GM12878 (cell line): ENCODE measurements at regions not wholly inside any gene's neighbourhood (a gene's known extent, or its start where the extent isn't known, plus 50 kb on each side); places are given as distances from the start of the nearest gene placed in this dataset.

Experiments used
- ATF2 ChIP-seq: IDR thresholded peaks from 2 replicates; pipeline ENCODE4 v1.6.1; 2012; ENCODE audit warnings: low read length, inconsistent platforms
- BCLAF1 ChIP-seq: fragments of 450-650 bp; IDR thresholded peaks from 2 replicates; pipeline ENCODE4 v1.6.1; 2017; ENCODE audit warnings: antibody characterized with exemption, mild to moderate bottlenecking, moderate library complexity
- CBFB ChIP-seq: IDR thresholded peaks from 2 replicates; pipeline ENCODE4 v1.6.1; 2016; ENCODE audit warnings: antibody characterized with exemption, low read depth
- FOXM1 ChIP-seq: IDR thresholded peaks from 2 replicates; pipeline ENCODE4 v1.6.1; 2012; ENCODE audit warnings: low read depth, mild to moderate bottlenecking, inconsistent platforms, low read length, moderate library complexity
- KAT2A ChIP-seq: conservative IDR thresholded peaks from 2 replicates; pipeline ENCODE4 v1.6.1; 2011; ENCODE audit warnings: low read depth, low read length; ENCODE audit not compliant: control insufficient read depth
- NFYA ChIP-seq: IDR thresholded peaks from 2 replicates; pipeline ENCODE4 v1.6.1; 2011; ENCODE audit warnings: low read depth, mild to moderate bottlenecking, low read length, improper control_type of control experiment, borderline replicate concordance
- NFYB ChIP-seq: IDR thresholded peaks from 2 replicates; pipeline ENCODE4 v1.6.1; 2011; ENCODE audit warnings: low read depth, mild to moderate bottlenecking, low read length, improper control_type of control experiment, moderate library complexity; ENCODE audit not compliant: insufficient read depth
- RBBP5 ChIP-seq: fragments of 200-600 bp; sonication (generic); conservative IDR thresholded peaks from 2 replicates; pipeline ENCODE4 v1.6.1; 2016
- REST ChIP-seq: IDR thresholded peaks from 2 replicates; pipeline ENCODE4 v1.6.1; 2012; ENCODE audit warnings: mild to moderate bottlenecking, low read depth, low read length
- TF ChIP-seq, protein P1 (sequence below): fragments of 450-650 bp; IDR thresholded peaks from 2 replicates; pipeline ENCODE4 v1.6.1; 2018; ENCODE audit warnings: mild to moderate bottlenecking, low read depth, moderate library complexity; ENCODE audit not compliant: partially characterized antibody
- TF ChIP-seq, protein P2 (sequence below): fragments of 450-650 bp; IDR thresholded peaks from 2 replicates; pipeline ENCODE4 v1.6.1; 2017; ENCODE audit warnings: mild to moderate bottlenecking, moderate library complexity
- TF ChIP-seq, protein P3 (sequence below): fragments of 450-650 bp; IDR thresholded peaks from 2 replicates; pipeline ENCODE4 v1.6.1; 2017; ENCODE audit warnings: borderline replicate concordance

DNA sequence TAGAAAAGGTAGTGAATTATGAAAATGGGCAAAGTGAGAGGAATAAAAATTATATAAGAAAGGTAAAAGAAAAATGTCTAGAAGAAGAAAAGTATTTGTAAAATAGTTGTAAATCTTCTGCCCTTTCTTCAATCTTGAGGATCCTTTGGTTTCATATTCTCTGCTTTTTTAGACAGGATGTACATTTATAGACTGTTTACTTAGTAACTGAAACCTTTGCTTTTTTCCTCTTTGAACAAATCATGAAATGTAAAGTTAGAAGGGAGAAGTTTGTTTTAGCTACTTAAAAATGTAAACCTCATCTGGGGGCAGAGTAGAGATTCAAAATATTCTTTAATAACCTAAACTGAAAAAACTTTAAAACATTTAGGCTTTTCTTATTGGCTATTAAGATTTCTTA, 150.4 kb upstream of the ITGA4 start (continued):
- TF ChIP-seq, protein P1, sequence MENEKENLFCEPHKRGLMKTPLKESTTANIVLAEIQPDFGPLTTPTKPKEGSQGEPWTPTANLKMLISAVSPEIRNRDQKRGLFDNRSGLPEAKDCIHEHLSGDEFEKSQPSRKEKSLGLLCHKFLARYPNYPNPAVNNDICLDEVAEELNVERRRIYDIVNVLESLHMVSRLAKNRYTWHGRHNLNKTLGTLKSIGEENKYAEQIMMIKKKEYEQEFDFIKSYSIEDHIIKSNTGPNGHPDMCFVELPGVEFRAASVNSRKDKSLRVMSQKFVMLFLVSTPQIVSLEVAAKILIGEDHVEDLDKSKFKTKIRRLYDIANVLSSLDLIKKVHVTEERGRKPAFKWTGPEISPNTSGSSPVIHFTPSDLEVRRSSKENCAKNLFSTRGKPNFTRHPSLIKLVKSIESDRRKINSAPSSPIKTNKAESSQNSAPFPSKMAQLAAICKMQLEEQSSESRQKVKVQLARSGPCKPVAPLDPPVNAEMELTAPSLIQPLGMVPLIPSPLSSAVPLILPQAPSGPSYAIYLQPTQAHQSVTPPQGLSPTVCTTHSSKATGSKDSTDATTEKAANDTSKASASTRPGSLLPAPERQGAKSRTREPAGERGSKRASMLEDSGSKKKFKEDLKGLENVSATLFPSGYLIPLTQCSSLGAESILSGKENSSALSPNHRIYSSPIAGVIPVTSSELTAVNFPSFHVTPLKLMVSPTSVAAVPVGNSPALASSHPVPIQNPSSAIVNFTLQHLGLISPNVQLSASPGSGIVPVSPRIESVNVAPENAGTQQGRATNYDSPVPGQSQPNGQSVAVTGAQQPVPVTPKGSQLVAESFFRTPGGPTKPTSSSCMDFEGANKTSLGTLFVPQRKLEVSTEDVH, result no peak
- TF ChIP-seq FOXM1, result peak; percentile 45; the same call in 1 of the 2 replicates
- no peak for TF ChIP-seq NFYA
- TF ChIP-seq KAT2A, result no peak
- TF ChIP-seq, protein P2, sequence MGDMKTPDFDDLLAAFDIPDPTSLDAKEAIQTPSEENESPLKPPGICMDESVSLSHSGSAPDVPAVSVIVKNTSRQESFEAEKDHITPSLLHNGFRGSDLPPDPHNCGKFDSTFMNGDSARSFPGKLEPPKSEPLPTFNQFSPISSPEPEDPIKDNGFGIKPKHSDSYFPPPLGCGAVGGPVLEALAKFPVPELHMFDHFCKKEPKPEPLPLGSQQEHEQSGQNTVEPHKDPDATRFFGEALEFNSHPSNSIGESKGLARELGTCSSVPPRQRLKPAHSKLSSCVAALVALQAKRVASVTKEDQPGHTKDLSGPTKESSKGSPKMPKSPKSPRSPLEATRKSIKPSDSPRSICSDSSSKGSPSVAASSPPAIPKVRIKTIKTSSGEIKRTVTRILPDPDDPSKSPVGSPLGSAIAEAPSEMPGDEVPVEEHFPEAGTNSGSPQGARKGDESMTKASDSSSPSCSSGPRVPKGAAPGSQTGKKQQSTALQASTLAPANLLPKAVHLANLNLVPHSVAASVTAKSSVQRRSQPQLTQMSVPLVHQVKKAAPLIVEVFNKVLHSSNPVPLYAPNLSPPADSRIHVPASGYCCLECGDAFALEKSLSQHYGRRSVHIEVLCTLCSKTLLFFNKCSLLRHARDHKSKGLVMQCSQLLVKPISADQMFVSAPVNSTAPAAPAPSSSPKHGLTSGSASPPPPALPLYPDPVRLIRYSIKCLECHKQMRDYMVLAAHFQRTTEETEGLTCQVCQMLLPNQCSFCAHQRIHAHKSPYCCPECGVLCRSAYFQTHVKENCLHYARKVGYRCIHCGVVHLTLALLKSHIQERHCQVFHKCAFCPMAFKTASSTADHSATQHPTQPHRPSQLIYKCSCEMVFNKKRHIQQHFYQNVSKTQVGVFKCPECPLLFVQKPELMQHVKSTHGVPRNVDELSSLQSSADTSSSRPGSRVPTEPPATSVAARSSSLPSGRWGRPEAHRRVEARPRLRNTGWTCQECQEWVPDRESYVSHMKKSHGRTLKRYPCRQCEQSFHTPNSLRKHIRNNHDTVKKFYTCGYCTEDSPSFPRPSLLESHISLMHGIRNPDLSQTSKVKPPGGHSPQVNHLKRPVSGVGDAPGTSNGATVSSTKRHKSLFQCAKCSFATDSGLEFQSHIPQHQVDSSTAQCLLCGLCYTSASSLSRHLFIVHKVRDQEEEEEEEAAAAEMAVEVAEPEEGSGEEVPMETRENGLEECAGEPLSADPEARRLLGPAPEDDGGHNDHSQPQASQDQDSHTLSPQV, result no peak
- TF ChIP-seq, protein P3, sequence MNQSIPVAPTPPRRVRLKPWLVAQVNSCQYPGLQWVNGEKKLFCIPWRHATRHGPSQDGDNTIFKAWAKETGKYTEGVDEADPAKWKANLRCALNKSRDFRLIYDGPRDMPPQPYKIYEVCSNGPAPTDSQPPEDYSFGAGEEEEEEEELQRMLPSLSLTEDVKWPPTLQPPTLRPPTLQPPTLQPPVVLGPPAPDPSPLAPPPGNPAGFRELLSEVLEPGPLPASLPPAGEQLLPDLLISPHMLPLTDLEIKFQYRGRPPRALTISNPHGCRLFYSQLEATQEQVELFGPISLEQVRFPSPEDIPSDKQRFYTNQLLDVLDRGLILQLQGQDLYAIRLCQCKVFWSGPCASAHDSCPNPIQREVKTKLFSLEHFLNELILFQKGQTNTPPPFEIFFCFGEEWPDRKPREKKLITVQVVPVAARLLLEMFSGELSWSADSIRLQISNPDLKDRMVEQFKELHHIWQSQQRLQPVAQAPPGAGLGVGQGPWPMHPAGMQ, result no peak
- TF ChIP-seq CBFB, result 0 out of 2 replicates have a peak, but pooled peaks have one; percentile 2
- TF ChIP-seq RBBP5, result no peak
- no peak for TF ChIP-seq BCLAF1
- no peak for TF ChIP-seq NFYB
- no peak for TF ChIP-seq REST
- TF ChIP-seq ATF2, result peak; percentile 69
